Transverse colon (tissue), 4 donors: ENCODE measurements at regions not wholly inside any gene's neighbourhood (a gene's known extent, or its start where the extent isn't known, plus 50 kb on each side); places are given as distances from the start of the nearest gene placed in this dataset.

Source experiments
- DNase-seq: peaks from one replicate; pipeline ENCODE4 v3.0.0-alpha.2; 2019
- H3K27ac ChIP-seq, 4 donors: fragments of 200-600 bp; sonication (generic); 2 replicates each; pipeline ENCODE4 v1.5.1; 2016 to 2018; ENCODE audit warnings: inconsistent platforms in 4 of 4
- H3K27me3 ChIP-seq: fragments of 200-600 bp; sonication (generic); 2 replicates; pipeline ENCODE4 v1.5.1; 2017; ENCODE audit warnings: inconsistent platforms
- H3K36me3 ChIP-seq, 4 donors: fragments of 200-600 bp; sonication (generic); 2 replicates each; pipeline ENCODE4 v1.5.1; 2017 to 2019; ENCODE audit warnings: inconsistent platforms in 4 of 4
- H3K4me1 ChIP-seq, 4 donors: fragments of 200-600 bp; sonication (generic); 2 replicates each; pipeline ENCODE4 v1.5.1; 2017 to 2020; ENCODE audit warnings: inconsistent platforms in 4 of 4
- H3K4me3 ChIP-seq, 4 donors: fragments of 200-600 bp; sonication (generic); 1 replicate in 1 of 4; 2 replicates in 3 of 4; pipeline versions ENCODE4 v1.5.1 to v1.6.1; 2017 to 2019; ENCODE audit warnings: inconsistent platforms in 4 of 4
- H3K9me3 ChIP-seq, 2 donors: fragments of 200-600 bp; sonication (generic); 2 replicates each; pipeline ENCODE4 v1.5.1; 2017 to 2019; ENCODE audit warnings: inconsistent platforms in 2 of 2
- EP300 ChIP-seq: sonication (generic); formaldehyde crosslinking; IDR thresholded peaks from one replicate; pipeline ENCODE4 v1.6.1; 2017; ENCODE audit warnings: antibody characterized with exemption, low read depth
- POLR2A ChIP-seq: fragments of 450-650 bp; IDR thresholded peaks from one replicate; pipeline ENCODE4 v1.6.1; 2016; ENCODE audit warnings: antibody characterized with exemption, mild to moderate bottlenecking, moderate library complexity
- POLR2AphosphoS5 ChIP-seq, 3 donors: sonication (generic); formaldehyde crosslinking; IDR thresholded peaks; one replicate each; pipeline ENCODE4 v1.6.1; 2016; ENCODE audit warnings: antibody characterized with exemption in 3 of 3
- WGBS, 2 donors: methylation state at CpG; one replicate each; pipeline ENCODE4 v1.1.5; 2018; ENCODE audit warnings: low coverage in 1 of 2; 5-methylcytosine and 5-hydroxymethylcytosine counted together
- in situ Hi-C, 4 donors: fragments of 200-750 bp; cut with MboI; loops; one replicate each; pipeline versions ENCODE4 v1.15.0 to v1.15.1; 2017; ENCODE audit warnings: low sequenced_read_pairs in 3 of 4, low pct_ligation_motif_present in 1 of 4, low pct_unique_long_range_greater_than_20kb in 1 of 4
- intact Hi-C: fragments of 100-400 bp; cut with DNase I; formaldehyde crosslinking; loops from one replicate; pipeline ENCODE4 v1.15.1; 2023; ENCODE audit warnings: low total_unique reads
- TF ChIP-seq, protein P1 (sequence below), 5 experiments: fragments of 200-600 bp in 3 of 5; fragments of 450-650 bp in 2 of 5; sonication (generic) in 3 of 5; IDR thresholded peaks; 1 replicate in 2 of 5; 2 replicates in 3 of 5; pipeline ENCODE4 v1.5.1; 2016 to 2017; ENCODE audit warnings: antibody characterized with exemption in 5 of 5, inconsistent platforms in 3 of 5, mild to moderate bottlenecking in 2 of 5, moderate library complexity in 1 of 5

GRCh38 chr3:1677576-1678156 is 421.0 kb upstream of the CNTN4 start:
- in situ Hi-C loops = no loop called here

GRCh38 chr3:1692428-1692827 is 406.2 kb upstream of the CNTN4 start:
- Histone ChIP-seq H3K36me3 (no peaks in the 10 kb centered on the region), H3K4me1 (no peaks in the 10 kb centered on the region), H3K27ac (no peak overlapping the region), H3K4me3 (no peak overlapping the region), H3K27me3 (no peaks in the 10 kb centered on the region), H3K9me3 (no peaks in the 10 kb centered on the region)
- in situ Hi-C loops = no loop called here
- no peak for DNase-seq
- 100% methylated on average over 1 of the region's 1 CpG for WGBS, 2 donors
- TF ChIP-seq EP300 = no peak
- TF ChIP-seq, protein P1, sequence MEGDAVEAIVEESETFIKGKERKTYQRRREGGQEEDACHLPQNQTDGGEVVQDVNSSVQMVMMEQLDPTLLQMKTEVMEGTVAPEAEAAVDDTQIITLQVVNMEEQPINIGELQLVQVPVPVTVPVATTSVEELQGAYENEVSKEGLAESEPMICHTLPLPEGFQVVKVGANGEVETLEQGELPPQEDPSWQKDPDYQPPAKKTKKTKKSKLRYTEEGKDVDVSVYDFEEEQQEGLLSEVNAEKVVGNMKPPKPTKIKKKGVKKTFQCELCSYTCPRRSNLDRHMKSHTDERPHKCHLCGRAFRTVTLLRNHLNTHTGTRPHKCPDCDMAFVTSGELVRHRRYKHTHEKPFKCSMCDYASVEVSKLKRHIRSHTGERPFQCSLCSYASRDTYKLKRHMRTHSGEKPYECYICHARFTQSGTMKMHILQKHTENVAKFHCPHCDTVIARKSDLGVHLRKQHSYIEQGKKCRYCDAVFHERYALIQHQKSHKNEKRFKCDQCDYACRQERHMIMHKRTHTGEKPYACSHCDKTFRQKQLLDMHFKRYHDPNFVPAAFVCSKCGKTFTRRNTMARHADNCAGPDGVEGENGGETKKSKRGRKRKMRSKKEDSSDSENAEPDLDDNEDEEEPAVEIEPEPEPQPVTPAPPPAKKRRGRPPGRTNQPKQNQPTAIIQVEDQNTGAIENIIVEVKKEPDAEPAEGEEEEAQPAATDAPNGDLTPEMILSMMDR (IDR thresholded peaks at IDR 0.05) = no peak
- TF ChIP-seq POLR2A = no peak
- TF ChIP-seq POLR2AphosphoS5 (IDR thresholded peaks at IDR 0.05) = no peak
- intact Hi-C loops = no loop called here

More at GRCh38 chr3:1677576-1678156, 421.0 kb upstream of the CNTN4 start:
- Histone ChIP-seq H3K4me1 (no peaks in the 10 kb centered on the region), H3K36me3 (no peaks in the 10 kb centered on the region), H3K27ac (no peak overlapping the region), H3K9me3 (no peaks in the 10 kb centered on the region), H3K4me3 (no peak overlapping the region), H3K27me3 (no peaks in the 10 kb centered on the region)
- TF ChIP-seq EP300 (no peak), POLR2A (no peak)
- DNase-seq = no peak
- intact Hi-C loops = no loop called here
- WGBS, 2 donors = 45 to 64% methylated on average over 2 to 7 of the region's 7 CpGs

GRCh38 chr3:1693145-1693544 is 405.5 kb upstream of the CNTN4 start:
- intact Hi-C loops (no loop called here), in situ Hi-C loops (no loop called here)
- DNase-seq = no peak
- H3K27me3 ChIP-seq = no peaks in the 10 kb centered on the region
- no peaks in the 10 kb centered on the region for H3K9me3 ChIP-seq
- H3K4me1 ChIP-seq = no peaks in the 10 kb centered on the region
- H3K27ac ChIP-seq = no peak overlapping the region
- 78 to 94% methylated on average over 2 of the region's 2 CpGs for WGBS, 2 donors
- TF ChIP-seq, protein P1 (IDR thresholded peaks at IDR 0.05) = no peak
- TF ChIP-seq EP300 = no peak
- no peak for TF ChIP-seq POLR2AphosphoS5 (IDR thresholded peaks at IDR 0.05)
- no peak for TF ChIP-seq POLR2A
- H3K36me3 ChIP-seq = no peaks in the 10 kb centered on the region
- H3K4me3 ChIP-seq = no peak overlapping the region

GRCh38 chr3:1696669-1697275 is 401.9 kb upstream of the CNTN4 start:
- 60 to 63% methylated on average over 5 of the region's 5 CpGs for WGBS, 2 donors
- no peak overlapping the region for H3K27ac ChIP-seq
- H3K4me1 ChIP-seq = no peaks in the 10 kb centered on the region
- no peak overlapping the region for H3K4me3 ChIP-seq
- in situ Hi-C loops (no loop called here), intact Hi-C loops (no loop called here)
- H3K36me3 ChIP-seq = no peaks in the 10 kb centered on the region
- DNase-seq = no peak
- H3K27me3 ChIP-seq = no peaks in the 10 kb centered on the region
- no peaks in the 10 kb centered on the region for H3K9me3 ChIP-seq
- TF ChIP-seq EP300 (no peak), POLR2A (no peak), POLR2AphosphoS5 (IDR thresholded peaks at IDR 0.05) (no peak)
- TF ChIP-seq, protein P1 (IDR thresholded peaks at IDR 0.05) = no peak
